ENCODE measurements at regions not wholly inside any gene's neighbourhood (a gene's known extent, or its start where the extent isn't known, plus 50 kb on each side); places are given as distances from the start of the nearest gene placed in this dataset.
A peak's percentile ranks its signal among the peaks of the same experiment; 100 is the strongest.

DNA sequence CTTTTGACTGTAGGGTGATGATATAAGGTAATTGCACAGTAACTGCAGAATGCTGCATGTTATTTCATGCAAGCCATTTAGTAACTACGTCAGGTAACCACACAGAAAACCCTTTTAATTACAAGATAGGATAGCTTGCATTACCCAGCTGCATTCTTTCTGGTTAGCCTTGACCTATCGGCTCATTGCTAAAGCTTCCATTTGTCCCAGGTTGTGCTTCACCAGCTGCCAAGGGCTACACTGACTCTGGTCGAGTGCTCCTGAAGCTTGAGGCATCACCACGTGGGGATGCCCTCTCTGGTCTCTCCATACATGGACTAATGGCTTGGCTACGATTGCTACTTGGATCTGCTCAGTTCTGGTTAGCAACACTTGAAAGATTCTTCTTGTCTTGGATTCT is 81.1 kb upstream of the SLC12A2 start:
- Histone ChIP-seq H3K36me3 (ENCODE audit: control insufficient read depth, insufficient read depth, low read length) (no peaks in the 10 kb centered on the region), H4K20me1 (ENCODE audit: control insufficient read depth, extremely low read depth, insufficient read depth, low read length) (no peaks in the 10 kb centered on the region), H3K27ac (ENCODE audit: insufficient read depth, low read length) (no peak overlapping the region), H3K9me3 (ENCODE audit: control insufficient read depth, insufficient read depth, low read depth, low read length) (no peaks in the 10 kb centered on the region), H3K4me2 (ENCODE audit: extremely low read depth, insufficient read depth, low read length) (no peak overlapping the region), H3K27me3 (ENCODE audit: control insufficient read depth, insufficient read depth, low read length) (no peaks in the 10 kb centered on the region), H3K79me2 (ENCODE audit: control insufficient read depth, insufficient read depth, low read length) (no peaks in the 10 kb centered on the region), H3K9ac (ENCODE audit: insufficient read depth, low read length) (no peak overlapping the region), H3K4me1 (ENCODE audit: control insufficient read depth, extremely low read depth, insufficient read depth, low read length) (no peaks in the 10 kb centered on the region), H3K4me3 (replicated peaks in 1 of 4; ENCODE audit: control extremely low read depth in 1 of 4, insufficient read depth in 1 of 4, low read depth in 3 of 4, low read length in 4 of 4) (no peak overlapping the region), H2AFZ (ENCODE audit: low read length) (no peak overlapping the region)
- peak in 1 of 2 donors; percentile 35 for DNase-seq (ENCODE audit: low read depth in 2 of 2)
- no peak for TF ChIP-seq EZH2 (IDR thresholded peaks at IDR 0.05; ENCODE audit: low read length, missing control alignments)
- TF ChIP-seq, protein P1, sequence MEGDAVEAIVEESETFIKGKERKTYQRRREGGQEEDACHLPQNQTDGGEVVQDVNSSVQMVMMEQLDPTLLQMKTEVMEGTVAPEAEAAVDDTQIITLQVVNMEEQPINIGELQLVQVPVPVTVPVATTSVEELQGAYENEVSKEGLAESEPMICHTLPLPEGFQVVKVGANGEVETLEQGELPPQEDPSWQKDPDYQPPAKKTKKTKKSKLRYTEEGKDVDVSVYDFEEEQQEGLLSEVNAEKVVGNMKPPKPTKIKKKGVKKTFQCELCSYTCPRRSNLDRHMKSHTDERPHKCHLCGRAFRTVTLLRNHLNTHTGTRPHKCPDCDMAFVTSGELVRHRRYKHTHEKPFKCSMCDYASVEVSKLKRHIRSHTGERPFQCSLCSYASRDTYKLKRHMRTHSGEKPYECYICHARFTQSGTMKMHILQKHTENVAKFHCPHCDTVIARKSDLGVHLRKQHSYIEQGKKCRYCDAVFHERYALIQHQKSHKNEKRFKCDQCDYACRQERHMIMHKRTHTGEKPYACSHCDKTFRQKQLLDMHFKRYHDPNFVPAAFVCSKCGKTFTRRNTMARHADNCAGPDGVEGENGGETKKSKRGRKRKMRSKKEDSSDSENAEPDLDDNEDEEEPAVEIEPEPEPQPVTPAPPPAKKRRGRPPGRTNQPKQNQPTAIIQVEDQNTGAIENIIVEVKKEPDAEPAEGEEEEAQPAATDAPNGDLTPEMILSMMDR (conservative IDR thresholded peaks at IDR 0.05 in 1 of 2, IDR thresholded peaks at IDR 0.05 in 1 of 2; ENCODE audit: low read depth in 1 of 2, low read length in 2 of 2) = no peak

DNA sequence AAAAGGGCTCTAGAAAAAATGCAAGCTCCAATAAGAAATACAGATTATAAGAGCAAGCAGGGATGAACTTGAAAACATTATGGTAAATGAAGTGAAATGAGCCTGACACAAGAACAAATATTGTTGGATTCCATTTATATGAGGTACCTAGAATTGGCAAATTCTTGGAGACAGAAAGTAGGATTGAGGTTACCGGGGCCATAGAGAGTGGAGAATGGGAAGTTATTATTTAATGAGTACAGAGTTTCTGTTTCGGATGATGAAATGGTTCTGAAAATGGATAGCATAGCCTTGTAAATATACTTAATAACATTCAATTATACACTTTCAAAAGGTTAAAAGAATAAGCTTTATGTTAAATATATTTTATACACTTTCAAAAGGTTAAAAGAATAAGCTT is 75.6 kb upstream of the SLC12A2 start:
- no peak overlapping the region for H3K27ac ChIP-seq (ENCODE audit: insufficient read depth, low read length)
- no peak overlapping the region for H3K4me3 ChIP-seq (replicated peaks in 1 of 4; ENCODE audit: control extremely low read depth in 1 of 4, insufficient read depth in 1 of 4, low read depth in 3 of 4, low read length in 4 of 4)
- H3K4me2 ChIP-seq (ENCODE audit: extremely low read depth, insufficient read depth, low read length) = no peak overlapping the region
- H3K9me3 ChIP-seq (ENCODE audit: control insufficient read depth, insufficient read depth, low read depth, low read length) = no peaks in the 10 kb centered on the region
- H3K9ac ChIP-seq (ENCODE audit: insufficient read depth, low read length) = no peak overlapping the region
- H4K20me1 ChIP-seq (ENCODE audit: control insufficient read depth, extremely low read depth, insufficient read depth, low read length) = no peaks in the 10 kb centered on the region
- no peaks in the 10 kb centered on the region for H3K79me2 ChIP-seq (ENCODE audit: control insufficient read depth, insufficient read depth, low read length)
- H2AFZ ChIP-seq (ENCODE audit: low read length) = no peak overlapping the region
- DNase-seq (ENCODE audit: low read depth in 2 of 2) = peak; percentile 22 to 30
- TF ChIP-seq, protein P1 (conservative IDR thresholded peaks at IDR 0.05 in 1 of 2, IDR thresholded peaks at IDR 0.05 in 1 of 2; ENCODE audit: low read depth in 1 of 2, low read length in 2 of 2) = no peak
- no peak for TF ChIP-seq EZH2 (IDR thresholded peaks at IDR 0.05; ENCODE audit: low read length, missing control alignments)
- H3K27me3 ChIP-seq (ENCODE audit: control insufficient read depth, insufficient read depth, low read length) = no peaks in the 10 kb centered on the region
- no peaks in the 10 kb centered on the region for H3K36me3 ChIP-seq (ENCODE audit: control insufficient read depth, insufficient read depth, low read length)
- H3K4me1 ChIP-seq (ENCODE audit: control insufficient read depth, extremely low read depth, insufficient read depth, low read length) = no peaks in the 10 kb centered on the region

DNA sequence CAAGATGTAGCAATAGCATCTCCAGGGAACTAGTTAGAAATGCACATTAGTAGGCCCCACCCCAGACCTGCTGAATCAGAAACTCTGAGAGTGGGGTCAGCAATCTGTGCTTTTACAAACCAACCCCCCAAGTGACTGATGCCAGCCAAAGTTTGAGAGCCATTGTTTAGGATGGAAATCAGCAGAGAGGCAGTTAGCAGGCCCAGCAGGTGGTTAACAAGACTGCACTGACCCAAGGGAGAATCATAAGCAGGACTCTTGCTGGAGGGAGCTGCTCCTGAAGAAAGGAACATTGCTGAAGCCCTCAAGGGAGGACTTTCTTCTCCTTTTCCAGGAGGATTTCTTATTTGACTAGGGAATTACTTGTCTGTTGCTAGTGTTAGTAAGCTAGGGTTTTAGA is 74.2 kb upstream of the SLC12A2 start:
- H3K4me1 ChIP-seq (ENCODE audit: control insufficient read depth, extremely low read depth, insufficient read depth, low read length) = no peaks in the 10 kb centered on the region
- TF ChIP-seq, protein P1 (conservative IDR thresholded peaks at IDR 0.05 in 1 of 2, IDR thresholded peaks at IDR 0.05 in 1 of 2; ENCODE audit: low read depth in 1 of 2, low read length in 2 of 2) = no peak
- no peak for TF ChIP-seq EZH2 (IDR thresholded peaks at IDR 0.05; ENCODE audit: low read length, missing control alignments)
- H3K4me3 ChIP-seq (replicated peaks in 1 of 4; ENCODE audit: control extremely low read depth in 1 of 4, insufficient read depth in 1 of 4, low read depth in 3 of 4, low read length in 4 of 4) = no peak overlapping the region
- H3K79me2 ChIP-seq (ENCODE audit: control insufficient read depth, insufficient read depth, low read length) = no peaks in the 10 kb centered on the region
- no peak overlapping the region for H3K27ac ChIP-seq (ENCODE audit: insufficient read depth, low read length)
- no peaks in the 10 kb centered on the region for H4K20me1 ChIP-seq (ENCODE audit: control insufficient read depth, extremely low read depth, insufficient read depth, low read length)
- no peak overlapping the region for H3K4me2 ChIP-seq (ENCODE audit: extremely low read depth, insufficient read depth, low read length)
- no peak overlapping the region for H2AFZ ChIP-seq (ENCODE audit: low read length)
- H3K9me3 ChIP-seq (ENCODE audit: control insufficient read depth, insufficient read depth, low read depth, low read length) = no peaks in the 10 kb centered on the region
- H3K27me3 ChIP-seq (ENCODE audit: control insufficient read depth, insufficient read depth, low read length) = no peaks in the 10 kb centered on the region
- no peaks in the 10 kb centered on the region for H3K36me3 ChIP-seq (ENCODE audit: control insufficient read depth, insufficient read depth, low read length)
- H3K9ac ChIP-seq (ENCODE audit: insufficient read depth, low read length) = no peak overlapping the region
- DNase-seq (ENCODE audit: low read depth in 2 of 2) = no peak

Measured in fibroblast of lung (primary cell).